Cardiac fibroblast (primary cell): ENCODE measurements at regions not wholly inside any gene's neighbourhood (a gene's known extent, or its start where the extent isn't known, plus 50 kb on each side); places are given as distances from the start of the nearest gene placed in this dataset.

ENCODE experiments used
- DNase-seq, 2 donors: peaks; one replicate each; pipeline versions ENCODE4 v3.0.0 to v3.0.0-alpha.2; 2010; ENCODE audit warnings: low read depth in 2 of 2
- H3K4me3 ChIP-seq, 2 donors: replicated peaks in 1 of 2; 1 replicate in 1 of 2; 2 replicates in 1 of 2; pipeline ENCODE4 v1.5.1; 2011; ENCODE audit warnings: low read depth in 2 of 2, low read length in 2 of 2, mild to moderate bottlenecking in 2 of 2, moderate library complexity in 1 of 2
- TF ChIP-seq, protein P1 (sequence below): IDR thresholded peaks from one replicate; pipeline ENCODE4 v1.5.1; 2011; ENCODE audit warnings: low read depth, mild to moderate bottlenecking, low read length, inconsistent platforms

GRCh38 chr10:108801775-108802517 lies 1121.4 kb downstream of the XPNPEP1 start:
- no peak overlapping the region for H3K4me3 ChIP-seq
- TF ChIP-seq, protein P1, sequence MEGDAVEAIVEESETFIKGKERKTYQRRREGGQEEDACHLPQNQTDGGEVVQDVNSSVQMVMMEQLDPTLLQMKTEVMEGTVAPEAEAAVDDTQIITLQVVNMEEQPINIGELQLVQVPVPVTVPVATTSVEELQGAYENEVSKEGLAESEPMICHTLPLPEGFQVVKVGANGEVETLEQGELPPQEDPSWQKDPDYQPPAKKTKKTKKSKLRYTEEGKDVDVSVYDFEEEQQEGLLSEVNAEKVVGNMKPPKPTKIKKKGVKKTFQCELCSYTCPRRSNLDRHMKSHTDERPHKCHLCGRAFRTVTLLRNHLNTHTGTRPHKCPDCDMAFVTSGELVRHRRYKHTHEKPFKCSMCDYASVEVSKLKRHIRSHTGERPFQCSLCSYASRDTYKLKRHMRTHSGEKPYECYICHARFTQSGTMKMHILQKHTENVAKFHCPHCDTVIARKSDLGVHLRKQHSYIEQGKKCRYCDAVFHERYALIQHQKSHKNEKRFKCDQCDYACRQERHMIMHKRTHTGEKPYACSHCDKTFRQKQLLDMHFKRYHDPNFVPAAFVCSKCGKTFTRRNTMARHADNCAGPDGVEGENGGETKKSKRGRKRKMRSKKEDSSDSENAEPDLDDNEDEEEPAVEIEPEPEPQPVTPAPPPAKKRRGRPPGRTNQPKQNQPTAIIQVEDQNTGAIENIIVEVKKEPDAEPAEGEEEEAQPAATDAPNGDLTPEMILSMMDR: no peak
- DNase-seq: peak; percentile 5 to 25

DNA sequence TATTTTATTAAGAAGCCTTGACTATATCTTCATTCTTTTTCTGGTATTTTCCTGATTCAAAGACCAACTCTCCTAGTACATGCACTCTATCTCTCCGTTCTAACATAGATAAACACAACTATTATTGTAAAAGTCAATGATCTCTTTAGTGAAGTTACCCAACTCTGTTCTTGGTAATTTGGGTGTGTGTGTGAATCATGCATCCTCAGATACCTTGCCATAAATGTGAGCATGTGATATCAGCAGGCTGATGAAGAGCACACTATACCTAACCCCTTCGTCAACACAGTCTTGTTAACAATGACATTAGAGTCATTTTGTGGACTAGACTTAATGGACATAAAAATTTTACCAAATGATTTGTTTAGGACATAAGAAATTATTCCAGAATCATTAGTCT lies 1122.1 kb downstream of the XPNPEP1 start:
- H3K4me3 ChIP-seq: no peak overlapping the region
- no peak for DNase-seq
- TF ChIP-seq, protein P1: no peak

DNA sequence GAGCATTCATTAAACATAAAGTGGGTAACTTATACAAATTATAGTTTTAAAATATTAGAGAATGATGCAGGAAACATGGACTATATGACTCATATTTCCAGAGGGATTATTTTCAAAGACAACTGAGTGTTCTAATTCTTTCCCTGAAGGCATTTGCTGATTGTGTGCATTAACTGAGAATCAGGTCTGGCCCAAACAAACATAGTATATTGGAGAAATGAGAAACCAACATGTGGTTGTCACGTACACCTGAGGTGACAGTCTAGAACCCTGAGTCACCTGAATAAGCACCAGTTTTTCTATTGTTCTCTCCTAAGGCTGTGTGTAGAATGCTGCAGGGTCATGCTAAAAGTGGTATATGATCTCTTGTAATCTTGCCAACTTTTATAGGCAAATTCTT lies 1125.7 kb downstream of the XPNPEP1 start:
- no peak overlapping the region for H3K4me3 ChIP-seq
- TF ChIP-seq, protein P1: no peak
- no peak for DNase-seq

DNA sequence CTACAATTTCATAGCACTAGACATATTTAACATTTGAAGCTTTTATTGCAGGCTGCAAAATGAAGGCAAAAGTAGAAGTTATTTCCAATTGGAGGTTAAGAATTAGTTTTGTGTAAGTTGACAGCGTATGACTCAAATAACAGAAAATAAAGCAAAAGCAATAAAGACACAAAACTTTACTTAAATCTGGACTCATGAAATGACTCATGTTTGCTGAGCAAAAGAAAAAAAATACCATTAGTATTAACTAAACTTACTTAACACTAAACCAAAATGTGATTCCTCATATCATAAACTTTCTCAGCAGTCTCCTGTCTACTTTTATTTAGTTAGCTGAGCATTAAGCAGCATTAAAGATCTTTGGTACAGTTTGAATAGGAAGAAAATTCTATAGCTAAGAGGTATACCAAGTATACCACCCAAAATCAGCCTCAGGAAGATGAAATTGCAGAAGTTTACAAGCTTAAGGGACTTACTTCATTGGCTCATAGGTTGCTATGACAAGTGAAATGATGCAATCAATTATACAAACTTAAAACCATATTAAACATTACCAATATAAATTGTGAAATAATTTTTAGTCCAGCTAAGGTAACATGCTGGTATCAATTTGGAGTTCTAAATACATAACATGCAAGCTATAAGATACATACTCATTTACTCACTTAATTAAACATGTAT lies 1131.4 kb downstream of the XPNPEP1 start:
- TF ChIP-seq, protein P1: no peak
- DNase-seq: peak in 1 of 2 donors; percentile 16
- no peak overlapping the region for H3K4me3 ChIP-seq

- TF ChIP-seq, protein P1: no peak
- H3K4me3 ChIP-seq: no peak overlapping the region
- no peak for DNase-seq
Measured at GRCh38 chr10:108791030-108791429, 1132.3 kb downstream of the XPNPEP1 start.

DNA sequence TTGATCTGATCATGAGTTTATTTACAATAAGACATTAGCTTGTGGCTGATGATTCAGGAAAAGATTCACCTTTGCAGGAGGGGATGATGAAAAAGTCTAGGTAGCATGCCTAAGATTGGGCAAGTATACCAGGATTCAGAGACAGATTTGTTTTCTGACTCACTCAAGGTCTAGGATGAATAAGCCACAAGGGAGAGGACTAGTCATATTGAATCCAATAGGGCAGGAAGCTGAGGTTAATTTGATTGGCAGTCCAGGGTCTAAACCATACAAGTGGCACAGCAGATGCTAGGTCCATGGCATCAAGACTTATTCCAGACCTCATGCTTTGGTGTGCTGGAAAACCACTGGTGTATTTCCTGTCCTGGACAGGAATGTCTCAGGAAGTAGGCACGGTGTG lies 1133.4 kb downstream of the XPNPEP1 start:
- TF ChIP-seq, protein P1: no peak
- H3K4me3 ChIP-seq: no peak overlapping the region
- peak in 1 of 2 donors; percentile 61 for DNase-seq

DNA sequence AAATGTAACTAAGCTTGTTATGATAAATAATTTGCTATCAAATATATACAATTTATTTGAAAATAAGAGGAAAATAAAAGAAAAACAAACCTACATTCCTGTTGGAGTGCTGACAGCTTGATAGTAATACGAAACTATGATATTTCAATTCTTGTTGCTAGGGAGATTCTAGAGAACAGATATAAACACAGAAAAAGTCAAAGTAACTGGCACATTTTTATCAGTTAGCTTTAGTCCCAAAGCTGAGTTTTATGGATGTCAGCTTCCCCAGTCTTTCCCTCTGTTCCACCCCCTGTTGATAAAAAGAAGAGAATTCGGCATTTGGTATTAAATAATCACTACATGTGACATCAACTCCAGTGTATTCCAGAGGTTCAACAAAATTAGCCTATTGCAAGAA lies 1134.0 kb downstream of the XPNPEP1 start:
- no peak overlapping the region for H3K4me3 ChIP-seq
- no peak for DNase-seq
- TF ChIP-seq, protein P1: no peak
